Left lung (tissue), 4 donors: ENCODE measurements at regions not wholly inside any gene's neighbourhood (a gene's known extent, or its start where the extent isn't known, plus 50 kb on each side); places are given as distances from the start of the nearest gene placed in this dataset.

Experiments
- ATAC-seq: fragments of 200-7000 bp; cut with Tn5 transposase; one replicate; pipeline ENCODE4 v1.9.1; 2020; ENCODE audit warnings: moderate library complexity
- DNase-seq, 4 donors: peaks; one replicate each; pipeline ENCODE4 v3.0.0-alpha.2; 2013 to 2020
- H3K27ac ChIP-seq, 2 donors: fragments of 200-600 bp; sonication (generic) in 1 of 2; one replicate each; pipeline versions ENCODE4 v1.5.0 to v1.8.0; 2020 to 2021
- H3K27me3 ChIP-seq, 2 donors: fragments of 200-600 bp; sonication (generic) in 1 of 2; one replicate each; pipeline versions ENCODE4 v1.5.0 to v1.8.0; 2020 to 2021
- H3K36me3 ChIP-seq, 2 donors: fragments of 200-600 bp; sonication (generic) in 1 of 2; one replicate each; pipeline versions ENCODE4 v1.5.0 to v1.8.0; 2020 to 2021
- H3K4me1 ChIP-seq, 2 donors: fragments of 200-600 bp; one replicate each; pipeline ENCODE4 v1.8.0; 2021
- H3K4me3 ChIP-seq, 2 donors: fragments of 200-600 bp; sonication (generic) in 1 of 2; one replicate each; pipeline versions ENCODE4 v1.5.0 to v1.8.0; 2020 to 2021; ENCODE audit warnings: mild to moderate bottlenecking in 1 of 2
- H3K9me3 ChIP-seq, 2 donors: fragments of 200-600 bp; sonication (generic) in 1 of 2; one replicate each; pipeline versions ENCODE4 v1.5.0 to v1.8.0; 2020 to 2021
- intact Hi-C, 2 donors: fragments of 100-400 bp; cut with DNase I; formaldehyde crosslinking; loops; one replicate each; pipeline versions ENCODE4 v1.11.2 to v1.14.2; 2022
- TF ChIP-seq, protein P1 (sequence below), 2 donors: fragments of 200-600 bp; sonication (generic) in 1 of 2; IDR thresholded peaks; one replicate each; pipeline versions ENCODE4 v1.5.0 to v1.8.0; 2021; ENCODE audit warnings: antibody characterized with exemption in 2 of 2
- donor health status: DM: no; HTN: yes; CAD: no.
- donor health status: DM: no; HTN: no; CAD: no.

DNA sequence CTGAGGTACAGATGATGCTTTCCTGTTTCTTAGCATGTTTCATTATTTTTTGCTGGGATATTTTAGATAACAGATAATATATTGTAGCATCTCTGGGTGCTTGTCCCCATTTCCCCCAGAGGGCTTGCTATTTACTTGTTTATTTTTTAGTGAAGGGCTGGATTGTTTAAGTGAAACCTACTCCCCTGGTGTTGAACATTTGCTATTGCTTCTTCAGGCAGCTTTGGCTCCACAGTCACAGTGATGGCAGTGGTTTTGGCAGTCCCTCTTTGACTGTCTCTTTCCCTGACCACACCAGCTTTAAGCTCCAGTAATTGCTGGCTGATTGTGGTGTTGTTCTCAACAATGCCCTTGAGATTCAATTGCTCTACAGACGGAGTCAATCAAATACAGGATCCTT, 128.9 kb downstream of the KLF13 start:
- no peak for ATAC-seq
- H3K27me3 ChIP-seq = no peaks in the 10 kb centered on the region

DNA sequence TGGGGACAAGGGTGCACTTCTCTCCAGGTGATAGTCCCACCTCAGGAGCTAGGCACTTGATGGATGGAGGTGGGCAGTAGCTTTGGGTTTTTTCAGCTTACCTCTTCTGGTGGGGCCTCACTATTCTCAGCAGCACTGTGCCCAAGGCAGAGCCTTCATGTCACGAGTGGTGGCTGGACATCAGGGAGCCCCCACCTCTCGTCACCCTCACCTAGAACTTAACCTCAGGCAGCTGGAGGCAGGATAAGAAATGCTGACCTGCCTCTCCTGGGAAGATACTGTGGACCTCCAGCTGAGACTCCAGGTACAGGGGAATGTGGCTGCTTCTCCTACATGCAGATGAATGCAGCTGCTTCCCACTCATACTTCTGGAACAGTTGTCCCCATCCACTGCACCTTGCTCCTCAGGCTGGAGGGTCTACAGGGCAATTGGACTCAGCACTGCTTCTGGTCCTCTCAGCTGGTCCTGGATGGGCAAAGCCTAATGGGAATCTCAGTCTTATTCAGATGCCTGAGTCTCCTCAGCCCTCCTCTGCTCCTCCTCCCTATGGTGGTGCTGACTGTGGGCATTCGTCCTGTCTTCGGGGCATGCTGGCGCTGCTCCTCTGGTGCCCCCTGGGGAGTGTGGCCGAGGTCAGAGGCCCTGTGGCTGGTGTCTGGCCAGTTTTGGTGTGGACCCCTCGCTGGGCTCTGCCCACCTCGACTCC, 129.9 kb downstream of the KLF13 start:
- Histone ChIP-seq H3K4me3 (no peak overlapping the region), H3K27ac (no peak overlapping the region), H3K27me3 (no peaks in the 10 kb centered on the region), H3K36me3 (no peaks in the 10 kb centered on the region), H3K9me3 (no peaks in the 10 kb centered on the region), H3K4me1 (no peaks in the 10 kb centered on the region)
- ATAC-seq (no peak), DNase-seq (peak in 1 of 4 donors; percentile 13)
- TF ChIP-seq, protein P1, sequence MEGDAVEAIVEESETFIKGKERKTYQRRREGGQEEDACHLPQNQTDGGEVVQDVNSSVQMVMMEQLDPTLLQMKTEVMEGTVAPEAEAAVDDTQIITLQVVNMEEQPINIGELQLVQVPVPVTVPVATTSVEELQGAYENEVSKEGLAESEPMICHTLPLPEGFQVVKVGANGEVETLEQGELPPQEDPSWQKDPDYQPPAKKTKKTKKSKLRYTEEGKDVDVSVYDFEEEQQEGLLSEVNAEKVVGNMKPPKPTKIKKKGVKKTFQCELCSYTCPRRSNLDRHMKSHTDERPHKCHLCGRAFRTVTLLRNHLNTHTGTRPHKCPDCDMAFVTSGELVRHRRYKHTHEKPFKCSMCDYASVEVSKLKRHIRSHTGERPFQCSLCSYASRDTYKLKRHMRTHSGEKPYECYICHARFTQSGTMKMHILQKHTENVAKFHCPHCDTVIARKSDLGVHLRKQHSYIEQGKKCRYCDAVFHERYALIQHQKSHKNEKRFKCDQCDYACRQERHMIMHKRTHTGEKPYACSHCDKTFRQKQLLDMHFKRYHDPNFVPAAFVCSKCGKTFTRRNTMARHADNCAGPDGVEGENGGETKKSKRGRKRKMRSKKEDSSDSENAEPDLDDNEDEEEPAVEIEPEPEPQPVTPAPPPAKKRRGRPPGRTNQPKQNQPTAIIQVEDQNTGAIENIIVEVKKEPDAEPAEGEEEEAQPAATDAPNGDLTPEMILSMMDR (IDR thresholded peaks at IDR 0.05) = no peak
- intact Hi-C loops = no loop called here

More for the DNA sequence above, 128.9 kb downstream of the KLF13 start:
- H3K36me3 ChIP-seq = no peaks in the 10 kb centered on the region
- TF ChIP-seq, protein P1 (IDR thresholded peaks at IDR 0.05) = no peak
- H3K27ac ChIP-seq = no peak overlapping the region
- H3K9me3 ChIP-seq = no peaks in the 10 kb centered on the region
- no peak for DNase-seq
- H3K4me1 ChIP-seq = no peaks in the 10 kb centered on the region
- intact Hi-C loops = no loop called here
- H3K4me3 ChIP-seq = no peak overlapping the region

DNA sequence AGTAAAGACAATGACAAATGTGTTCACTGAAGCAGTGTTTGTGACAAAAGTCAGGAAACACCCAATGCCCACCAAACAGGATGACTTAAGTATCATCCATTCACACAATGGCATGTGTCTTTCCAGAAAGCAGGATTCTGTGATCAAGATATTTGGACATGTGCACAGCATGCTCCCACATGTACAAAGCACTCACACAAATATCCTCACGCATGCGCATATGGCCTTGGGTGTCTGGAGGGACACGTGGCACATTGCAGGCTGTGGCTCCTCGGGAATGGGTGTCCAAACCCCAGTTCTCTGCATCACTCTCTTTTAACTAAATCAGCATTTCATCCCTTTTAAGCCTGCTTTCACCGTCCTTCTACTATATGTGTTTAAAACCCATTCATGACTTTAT, 130.5 kb downstream of the KLF13 start:
- no peaks in the 10 kb centered on the region for H3K9me3 ChIP-seq
- TF ChIP-seq, protein P1 (IDR thresholded peaks at IDR 0.05) = no peak
- H3K27me3 ChIP-seq = no peaks in the 10 kb centered on the region
- H3K27ac ChIP-seq = no peak overlapping the region
- H3K4me1 ChIP-seq = no peaks in the 10 kb centered on the region
- no peaks in the 10 kb centered on the region for H3K36me3 ChIP-seq
- intact Hi-C loops = no loop called here
- DNase-seq = no peak
- no peak for ATAC-seq
- no peak overlapping the region for H3K4me3 ChIP-seq

DNA sequence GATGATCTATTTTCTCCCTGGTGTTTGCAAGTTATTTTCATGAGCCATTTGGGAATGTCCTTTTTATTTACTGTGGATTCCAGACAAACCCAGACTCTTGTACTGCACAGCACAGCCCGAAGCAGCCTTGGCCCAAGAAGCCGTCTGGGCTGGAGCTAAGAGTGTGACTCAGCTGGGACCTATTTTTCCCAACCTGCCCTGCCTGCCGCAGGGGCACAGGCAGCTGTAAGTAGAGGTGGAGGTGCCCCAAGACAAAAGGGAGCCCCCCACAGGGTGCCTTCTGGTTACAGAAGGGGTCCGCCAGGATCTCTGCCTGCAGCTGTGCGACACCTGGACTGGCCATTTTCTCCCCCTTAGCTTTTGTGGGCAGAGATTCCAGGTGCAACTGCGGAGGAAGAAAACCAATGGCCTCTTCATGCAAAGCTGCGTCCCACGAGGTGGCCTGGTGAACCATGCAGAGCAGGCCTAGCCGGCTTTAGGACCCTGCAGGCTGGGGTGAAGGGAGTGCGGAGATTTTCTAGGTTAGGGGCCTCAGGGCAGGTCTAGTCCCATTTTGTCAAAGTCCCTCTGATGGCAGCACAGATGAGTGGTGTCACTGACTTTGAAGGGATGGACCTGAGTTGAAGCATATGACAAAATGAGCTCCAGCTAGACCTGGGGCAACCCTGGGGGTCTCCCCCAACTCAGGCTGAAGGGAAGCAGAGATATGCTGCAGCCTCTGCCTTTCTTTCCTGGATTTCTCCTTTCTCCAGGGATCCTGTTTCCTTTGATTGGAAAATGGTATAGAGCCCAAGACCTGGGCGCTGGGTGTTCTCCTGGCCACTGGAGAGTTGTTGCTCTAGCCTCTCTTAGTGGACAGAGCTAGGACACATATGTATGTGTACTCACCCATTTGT, 131.2 kb downstream of the KLF13 start:
- Histone ChIP-seq H3K27me3 (no peaks in the 10 kb centered on the region), H3K4me1 (no peaks in the 10 kb centered on the region), H3K27ac (no peak overlapping the region), H3K36me3 (no peaks in the 10 kb centered on the region), H3K9me3 (no peaks in the 10 kb centered on the region), H3K4me3 (no peak overlapping the region)
- peak; percentile 88 for ATAC-seq
- DNase-seq = no peak
- intact Hi-C loops = no loop called here
- TF ChIP-seq, protein P1 (IDR thresholded peaks at IDR 0.05) = no peak
